H9 (cell line): ENCODE measurements at regions not wholly inside any gene's neighbourhood (a gene's known extent, or its start where the extent isn't known, plus 50 kb on each side); places are given as distances from the start of the nearest gene placed in this dataset.

ENCODE experiments used
- DNase-seq: peaks from one replicate; pipeline ENCODE4 v3.0.0-alpha.2; 2017
- H2AFZ ChIP-seq: one replicate; pipeline ENCODE4 v1.6.1; 2013; ENCODE audit warnings: mild to moderate bottlenecking, low read length, control low read depth, moderate library complexity
- H2AK5ac ChIP-seq: 2 replicates; pipeline ENCODE4 v1.6.1; 2013; ENCODE audit warnings: low read length, control low read depth, mixed read lengths; ENCODE audit not compliant: insufficient read length
- H2BK120ac ChIP-seq: one replicate; pipeline ENCODE4 v1.6.1; 2013; ENCODE audit warnings: low read depth, mild to moderate bottlenecking, low read length, control low read depth, inconsistent platforms; ENCODE audit not compliant: poor library complexity, severe bottlenecking
- H2BK12ac ChIP-seq: 2 replicates; pipeline ENCODE4 v1.6.1; 2013; ENCODE audit warnings: low read length, control low read depth, mixed read lengths, low read depth; ENCODE audit not compliant: insufficient read length
- H2BK15ac ChIP-seq: 2 replicates; pipeline ENCODE4 v1.6.1; 2013; ENCODE audit warnings: low read depth, low read length, control low read depth
- H2BK20ac ChIP-seq: one replicate; pipeline ENCODE4 v1.6.1; 2013; ENCODE audit warnings: low read depth, mild to moderate bottlenecking, low read length, control low read depth, inconsistent platforms; ENCODE audit not compliant: poor library complexity, severe bottlenecking
- H2BK5ac ChIP-seq: 2 replicates; pipeline ENCODE4 v1.6.1; 2013; ENCODE audit warnings: low read length, control low read depth, mixed read lengths; ENCODE audit not compliant: insufficient read length
- H3K14ac ChIP-seq: 2 replicates; pipeline ENCODE4 v1.6.1; 2013; ENCODE audit warnings: low read length, control low read depth; ENCODE audit not compliant: insufficient read depth
- H3K18ac ChIP-seq: 2 replicates; pipeline ENCODE4 v1.6.1; 2013; ENCODE audit warnings: low read depth, mild to moderate bottlenecking, mixed read lengths, low read length, control low read depth; ENCODE audit not compliant: insufficient read length
- H3K23ac ChIP-seq: 2 replicates; pipeline ENCODE4 v1.6.1; 2013; ENCODE audit warnings: low read length, control low read depth, mixed read lengths, low read depth; ENCODE audit not compliant: insufficient read length
- H3K23me2 ChIP-seq: 2 replicates; pipeline ENCODE4 v1.6.1; 2013; ENCODE audit warnings: low read depth, mild to moderate bottlenecking, mixed read lengths, low read length, control low read depth; ENCODE audit not compliant: insufficient read length, poor library complexity, severe bottlenecking
- H3K27ac ChIP-seq: 2 replicates; pipeline ENCODE4 v1.5.1; 2013; ENCODE audit warnings: low read length, control low read depth, mixed read lengths, low read depth; ENCODE audit not compliant: insufficient read length
- H3K27me3 ChIP-seq: 2 replicates; pipeline ENCODE4 v1.6.1; 2013; ENCODE audit warnings: low read length, control low read depth, inconsistent platforms; ENCODE audit not compliant: insufficient read depth
- H3K4ac ChIP-seq: 2 replicates; pipeline ENCODE4 v1.6.1; 2013; ENCODE audit warnings: low read depth, mild to moderate bottlenecking, control low read depth, inconsistent platforms, low read length, moderate library complexity
- H3K4me1 ChIP-seq: 2 replicates; pipeline ENCODE4 v1.6.1; 2013; ENCODE audit warnings: low read length, control low read depth, inconsistent platforms; ENCODE audit not compliant: insufficient read depth
- H3K4me2 ChIP-seq: 2 replicates; pipeline ENCODE4 v1.6.1; 2013; ENCODE audit warnings: low read length, control low read depth, mixed read lengths; ENCODE audit not compliant: insufficient read length, insufficient read depth
- H3K56ac ChIP-seq: 2 replicates; pipeline ENCODE4 v1.6.1; 2013; ENCODE audit warnings: low read depth, mild to moderate bottlenecking, mixed read lengths, low read length, control low read depth; ENCODE audit not compliant: insufficient read length
- H3K79me1 ChIP-seq: 2 replicates; pipeline ENCODE4 v1.6.1; 2013; ENCODE audit warnings: low read depth, mild to moderate bottlenecking, moderate library complexity, low read length, control low read depth, inconsistent platforms; ENCODE audit not compliant: insufficient read depth, poor library complexity, severe bottlenecking
- H3K79me2 ChIP-seq: 2 replicates; pipeline ENCODE4 v1.6.1; 2013; ENCODE audit warnings: low read length, control low read depth, inconsistent platforms; ENCODE audit not compliant: insufficient read depth
- H3K9ac ChIP-seq: 2 replicates; pipeline ENCODE4 v1.6.1; 2013; ENCODE audit warnings: low read length, control low read depth, mixed read lengths; ENCODE audit not compliant: insufficient read length; ENCODE audit errors: extremely low read depth
- H3K9me3 ChIP-seq: one replicate; pipeline ENCODE4 v1.6.1; 2013; ENCODE audit warnings: low read depth, low read length, inconsistent platforms; ENCODE audit not compliant: control insufficient read depth
- H3T11ph ChIP-seq: one replicate; pipeline ENCODE4 v1.6.1; 2013; ENCODE audit warnings: mild to moderate bottlenecking, low read length, control low read depth, inconsistent platforms
- H4K20me1 ChIP-seq: one replicate; pipeline ENCODE4 v1.6.1; 2013; ENCODE audit not compliant: control insufficient read depth, insufficient read length, insufficient read depth
- H4K5ac ChIP-seq: 2 replicates; pipeline ENCODE4 v1.6.1; 2013; ENCODE audit warnings: low read depth, mild to moderate bottlenecking, mixed read lengths, low read length, control low read depth; ENCODE audit not compliant: insufficient read length
- H4K8ac ChIP-seq: replicated peaks from 2 replicates; pipeline ENCODE4 v1.6.1; 2013; ENCODE audit warnings: low read length, control low read depth, mixed read lengths, low read depth; ENCODE audit not compliant: insufficient read length
- H4K91ac ChIP-seq: 2 replicates; pipeline ENCODE4 v1.6.1; 2013; ENCODE audit warnings: low read depth, mild to moderate bottlenecking, moderate library complexity, mixed read lengths, low read length, control low read depth; ENCODE audit not compliant: insufficient read length
- H3K27ac Mint-ChIP-seq, 3 experiments: 2 replicates in 2 of 3; 3 replicates in 1 of 3; pipeline ENCODE4 v1.8.0; 2020 to 2021; ENCODE audit warnings: mixed read lengths in 3 of 3, mild to moderate bottlenecking in 1 of 3, moderate library complexity in 1 of 3
- H3K27me3 Mint-ChIP-seq: 2 replicates; pipeline ENCODE4 v1.8.0; 2021; ENCODE audit warnings: low read depth, mild to moderate bottlenecking, moderate library complexity, mixed read lengths
- H3K36me3 Mint-ChIP-seq, 3 experiments: 2 replicates in 2 of 3; 3 replicates in 1 of 3; pipeline ENCODE4 v1.8.0; 2020 to 2021; ENCODE audit warnings: low read depth in 3 of 3, mixed read lengths in 3 of 3; ENCODE audit not compliant: insufficient read depth in 1 of 3
- H3K4me1 Mint-ChIP-seq, 2 experiments: 2 replicates each; pipeline ENCODE4 v1.8.0; 2020; ENCODE audit warnings: mixed read lengths in 2 of 2
- H3K4me3 Mint-ChIP-seq, 2 experiments: 2 replicates in 1 of 2; 3 replicates in 1 of 2; pipeline ENCODE4 v1.8.0; 2020 to 2021; ENCODE audit warnings: mild to moderate bottlenecking in 2 of 2, mixed read lengths in 2 of 2, moderate library complexity in 1 of 2
- H3K9me3 Mint-ChIP-seq, 2 experiments: 2 replicates in 1 of 2; 3 replicates in 1 of 2; pipeline ENCODE4 v1.8.0; 2020; ENCODE audit warnings: mild to moderate bottlenecking in 2 of 2, mixed read lengths in 2 of 2, moderate library complexity in 1 of 2
- CTCF ChIP-seq: fragments of 200-600 bp; sonication (generic); conservative IDR thresholded peaks from 3 replicates; pipeline ENCODE4 v1.8.0; 2021; ENCODE audit warnings: antibody characterized with exemption, mild to moderate bottlenecking
- WGBS: extraction: QIAGEN DNeasy Blood & Tissue Kit; methylation state at CpG from one replicate; pipeline ENCODE4 v1.1.7; 2013; ENCODE audit warnings: missing lambda C conversion rate, low lambda C conversion rate, mixed read lengths; ENCODE audit not compliant: insufficient read length; ENCODE audit errors: extremely low coverage; 5-methylcytosine and 5-hydroxymethylcytosine counted together

- Histone ChIP-seq H3K23ac (no peak overlapping the region), H2AFZ (no peak overlapping the region), H4K8ac (no peak overlapping the region), H3K27ac (no peak overlapping the region), H3K14ac (no peak overlapping the region), H3K9ac (no peak overlapping the region), H3K4ac (no peak overlapping the region), H4K20me1 (no peaks in the 10 kb centered on the region), H2AK5ac (no peak overlapping the region), H3K56ac (no peak overlapping the region), H4K5ac (no peak overlapping the region), H2BK15ac (no peak overlapping the region), H2BK20ac (no peak overlapping the region), H2BK12ac (no peak overlapping the region), H3K23me2 (no peaks in the 10 kb centered on the region), H3K27me3 (no peaks in the 10 kb centered on the region), H4K91ac (no peak overlapping the region), H3K79me2 (no peaks in the 10 kb centered on the region), H2BK5ac (no peak overlapping the region), H2BK120ac (no peak overlapping the region), H3K4me2 (no peak overlapping the region), H3K9me3 (no peaks in the 10 kb centered on the region), H3K4me1 (no peaks in the 10 kb centered on the region), H3K79me1 (no peaks in the 10 kb centered on the region), H3K18ac (no peak overlapping the region), H3T11ph (no peak overlapping the region)
- TF ChIP-seq CTCF = peak; percentile 70
- WGBS = no CpG with 5 or more reads among the region's 27 CpGs
- H3K4me3 Mint-ChIP-seq = no peak overlapping the region
- H3K27me3 Mint-ChIP-seq = no peaks in the 10 kb centered on the region
- DNase-seq = peak; percentile 70
- no peaks in the 10 kb centered on the region for H3K36me3 Mint-ChIP-seq
- no peak overlapping the region; a peak in 1 of 7 replicates for H3K27ac Mint-ChIP-seq
- peaks cover 0 to 1% of the 10 kb centered on the region in 2 experiments; a peak in 2 of 5 replicates for H3K9me3 Mint-ChIP-seq
- H3K4me1 Mint-ChIP-seq = peaks cover 2 to 15% of the 10 kb centered on the region in 2 experiments; a peak in 3 of 4 replicates
Observed at GRCh38 chr6:169326067-169326799, 72.6 kb upstream of the THBS2 start.
